Esophagus squamous epithelium (tissue), 5 donors: ENCODE measurements at regions not wholly inside any gene's neighbourhood (a gene's known extent, or its start where the extent isn't known, plus 50 kb on each side); places are given as distances from the start of the nearest gene placed in this dataset.

Experiments used
- DNase-seq: peaks from one replicate; lab custom pipeline; 2025; lab: John Stamatoyannopoulos, UW
- H3K27ac ChIP-seq, 4 donors: fragments of 200-600 bp; sonication (generic); one replicate each; pipeline ENCODE4 v1.5.1; 2016 to 2019; ENCODE audit warnings: mild to moderate bottlenecking in 1 of 4
- H3K27me3 ChIP-seq, 4 donors: fragments of 200-600 bp; sonication (generic); 1 replicate in 3 of 4; 2 replicates in 1 of 4; pipeline versions ENCODE4 v1.5.1 to v1.6.0; 2017 to 2021; ENCODE audit warnings: antibody characterized with exemption in 1 of 4
- H3K36me3 ChIP-seq, 3 donors: fragments of 200-600 bp; sonication (generic); one replicate each; pipeline ENCODE4 v1.5.1; 2016 to 2019
- H3K4me1 ChIP-seq, 3 donors: fragments of 200-600 bp; sonication (generic); one replicate each; pipeline ENCODE4 v1.5.1; 2017 to 2019
- H3K4me3 ChIP-seq, 4 donors: fragments of 200-600 bp; sonication (generic); 1 replicate in 3 of 4; 2 replicates in 1 of 4; pipeline ENCODE4 v1.5.1; 2016 to 2019; ENCODE audit warnings: mild to moderate bottlenecking in 2 of 4, moderate library complexity in 1 of 4
- H3K9me3 ChIP-seq, 3 donors: fragments of 200-600 bp; sonication (generic); one replicate each; pipeline ENCODE4 v1.5.1; 2016 to 2019
- POLR2A ChIP-seq, 4 donors: fragments of 450-650 bp; IDR thresholded peaks; one replicate each; pipeline ENCODE4 v1.6.1; 2017; ENCODE audit warnings: antibody characterized with exemption in 4 of 4, mild to moderate bottlenecking in 4 of 4, moderate library complexity in 3 of 4
- WGBS, 2 donors: methylation state at CpG; one replicate each; pipeline ENCODE4 v1.1.5; 2018; 5-methylcytosine and 5-hydroxymethylcytosine counted together
- intact Hi-C: fragments of 100-400 bp; cut with DNase I; formaldehyde crosslinking; loops from one replicate; pipeline ENCODE4 v1.15.0; 2022
- TF ChIP-seq, protein P1 (sequence below), 6 experiments: fragments of 450-650 bp in 4 of 6; fragments of 200-600 bp in 2 of 6; sonication (generic) in 2 of 6; IDR thresholded peaks; one replicate each; pipeline ENCODE4 v1.5.1; 2016 to 2019; ENCODE audit warnings: antibody characterized with exemption in 6 of 6, mild to moderate bottlenecking in 4 of 6, moderate library complexity in 4 of 6
- donor health status: DM: yes; HTN: yes; CAD: no.

DNA sequence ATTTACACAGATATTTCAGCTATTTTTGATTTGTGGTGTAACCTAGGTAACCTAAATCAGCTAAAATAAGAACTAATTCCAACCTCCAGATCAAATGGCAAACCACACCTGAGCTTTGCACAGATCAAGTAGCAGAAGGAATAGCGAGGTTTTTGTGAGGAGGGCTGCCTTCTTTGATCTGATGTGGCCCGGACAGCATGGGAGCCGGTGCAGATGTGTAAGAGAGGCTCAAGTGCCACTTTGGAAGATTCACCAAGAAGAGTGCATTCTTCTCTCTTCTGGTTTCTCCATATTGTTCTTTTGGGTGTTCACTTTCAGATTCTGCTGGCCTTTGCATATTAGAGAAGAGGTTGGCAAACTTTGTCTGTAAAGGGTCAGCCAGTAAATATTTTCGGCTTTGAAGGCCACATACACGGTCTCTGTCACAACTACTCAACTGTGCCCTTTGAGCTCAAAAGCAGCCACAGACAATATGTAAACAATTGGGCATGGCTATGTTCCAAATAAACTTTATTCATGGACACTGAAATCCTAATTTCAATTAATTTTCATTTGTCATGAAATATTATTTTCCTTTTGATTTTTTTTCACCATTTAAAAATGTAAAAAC lies 78.9 kb upstream of the FAM9C start:
- Histone ChIP-seq H3K27me3 (no peaks in the 10 kb centered on the region), H3K4me3 (no peak overlapping the region), H3K4me1 (peaks cover 0 to 23% (median 4%) of the 10 kb centered on the region in 3 donors), H3K27ac (peak overlapping the region in 2 of 4 donors; percentile 58 to 60), H3K9me3 (no peaks in the 10 kb centered on the region), H3K36me3 (no peaks in the 10 kb centered on the region)
- intact Hi-C loops, result no loop called here
- 44 to 76% methylated on average over 3 to 5 of the region's 5 CpGs for WGBS, 2 donors
- DNase-seq, result no peak
- TF ChIP-seq, protein P1, sequence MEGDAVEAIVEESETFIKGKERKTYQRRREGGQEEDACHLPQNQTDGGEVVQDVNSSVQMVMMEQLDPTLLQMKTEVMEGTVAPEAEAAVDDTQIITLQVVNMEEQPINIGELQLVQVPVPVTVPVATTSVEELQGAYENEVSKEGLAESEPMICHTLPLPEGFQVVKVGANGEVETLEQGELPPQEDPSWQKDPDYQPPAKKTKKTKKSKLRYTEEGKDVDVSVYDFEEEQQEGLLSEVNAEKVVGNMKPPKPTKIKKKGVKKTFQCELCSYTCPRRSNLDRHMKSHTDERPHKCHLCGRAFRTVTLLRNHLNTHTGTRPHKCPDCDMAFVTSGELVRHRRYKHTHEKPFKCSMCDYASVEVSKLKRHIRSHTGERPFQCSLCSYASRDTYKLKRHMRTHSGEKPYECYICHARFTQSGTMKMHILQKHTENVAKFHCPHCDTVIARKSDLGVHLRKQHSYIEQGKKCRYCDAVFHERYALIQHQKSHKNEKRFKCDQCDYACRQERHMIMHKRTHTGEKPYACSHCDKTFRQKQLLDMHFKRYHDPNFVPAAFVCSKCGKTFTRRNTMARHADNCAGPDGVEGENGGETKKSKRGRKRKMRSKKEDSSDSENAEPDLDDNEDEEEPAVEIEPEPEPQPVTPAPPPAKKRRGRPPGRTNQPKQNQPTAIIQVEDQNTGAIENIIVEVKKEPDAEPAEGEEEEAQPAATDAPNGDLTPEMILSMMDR (IDR thresholded peaks at IDR 0.05), result no peak
- TF ChIP-seq POLR2A (IDR thresholded peaks at IDR 0.05), result no peak

DNA sequence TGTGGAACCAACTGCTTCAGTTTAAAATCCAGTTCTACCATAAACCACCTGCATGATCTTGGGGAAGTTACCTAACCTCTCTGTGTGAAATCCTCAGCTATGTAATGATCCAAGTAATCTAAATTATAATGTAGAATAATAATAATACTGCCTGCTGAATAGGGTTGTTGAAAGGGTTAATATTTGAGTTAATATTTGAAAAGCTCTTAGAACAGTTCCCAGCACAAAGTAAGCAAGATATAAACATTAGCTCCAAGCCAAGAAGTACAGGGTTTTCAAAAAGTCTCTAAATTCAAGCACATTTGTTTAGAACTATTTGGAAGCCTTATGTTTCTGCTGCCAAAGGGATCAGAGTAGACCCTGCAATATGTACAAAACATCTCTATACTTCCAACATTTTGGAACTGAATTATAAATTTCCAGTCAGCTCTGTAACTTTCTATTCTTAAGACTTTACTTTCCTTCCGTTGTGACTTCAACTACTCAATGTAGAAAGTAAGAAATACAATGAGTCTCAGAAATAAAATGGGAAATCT lies 76.7 kb upstream of the FAM9C start:
- Histone ChIP-seq H3K9me3 (no peaks in the 10 kb centered on the region), H3K27me3 (no peaks in the 10 kb centered on the region), H3K4me1 (peaks cover 0 to 17% (median 4%) of the 10 kb centered on the region in 3 donors), H3K27ac (peak overlapping the region in 2 of 4 donors; percentile 1 to 71), H3K4me3 (no peak overlapping the region), H3K36me3 (no peaks in the 10 kb centered on the region)
- intact Hi-C loops, result no loop called here
- 68 to 70% methylated on average over 1 of the region's 1 CpG for WGBS, 2 donors
- no peak for DNase-seq
- TF ChIP-seq POLR2A (IDR thresholded peaks at IDR 0.05), result no peak
- TF ChIP-seq, protein P1 (IDR thresholded peaks at IDR 0.05), result no peak

DNA sequence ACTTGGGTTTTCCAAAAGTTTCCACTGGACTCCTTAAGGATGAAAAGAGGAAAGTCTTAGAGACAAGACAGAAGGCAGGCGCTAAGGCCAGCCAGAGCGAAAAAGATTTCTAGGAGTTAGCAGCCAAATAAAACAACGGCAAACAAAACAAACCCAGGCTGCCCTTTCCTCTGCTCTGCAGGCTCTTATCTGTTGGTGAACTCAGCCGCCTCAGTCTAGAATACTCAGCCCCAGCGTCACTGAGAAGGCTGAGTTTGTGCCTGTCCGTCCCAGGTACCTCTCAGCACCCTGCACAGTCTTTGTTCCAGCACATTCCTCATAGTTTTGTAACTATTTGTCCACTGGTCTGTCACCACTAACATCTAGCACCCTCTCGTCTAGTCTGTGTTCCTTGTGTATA lies 75.6 kb upstream of the FAM9C start:
- WGBS, 2 donors, result 46 to 67% methylated on average over 5 to 6 of the region's 7 CpGs
- Histone ChIP-seq H3K27ac (peak overlapping the region in 3 of 4 donors; percentile 54 to 75 (median 71)), H3K9me3 (no peaks in the 10 kb centered on the region), H3K27me3 (no peaks in the 10 kb centered on the region), H3K36me3 (no peaks in the 10 kb centered on the region), H3K4me1 (peaks cover 0 to 15% (median 4%) of the 10 kb centered on the region in 3 donors), H3K4me3 (no peak overlapping the region)
- DNase-seq, result no peak
- intact Hi-C loops, result no loop called here
- TF ChIP-seq POLR2A (IDR thresholded peaks at IDR 0.05), result no peak
- TF ChIP-seq, protein P1 (IDR thresholded peaks at IDR 0.05), result no peak

GRCh38 chrX:13119386-13119785 lies 75.0 kb upstream of the FAM9C start:
- DNase-seq, result no peak
- intact Hi-C loops, result no loop called here
- WGBS, 2 donors, result 29 to 51% methylated on average over 3 of the region's 3 CpGs

More at GRCh38 chrX:13119386-13119785, 75.0 kb upstream of the FAM9C start:
- no peaks in the 10 kb centered on the region for H3K27me3 ChIP-seq
- H3K4me3 ChIP-seq, result no peak overlapping the region
- no peaks in the 10 kb centered on the region for H3K9me3 ChIP-seq
- TF ChIP-seq, protein P1 (IDR thresholded peaks at IDR 0.05), result no peak
- TF ChIP-seq POLR2A (IDR thresholded peaks at IDR 0.05), result no peak
- H3K27ac ChIP-seq, result peak overlapping the region in 3 of 4 donors; percentile 54 to 75 (median 71)
- peaks cover 0 to 11% (median 4%) of the 10 kb centered on the region in 3 donors for H3K4me1 ChIP-seq
- no peaks in the 10 kb centered on the region for H3K36me3 ChIP-seq
